GM12864 (cell line): ENCODE measurements at regions not wholly inside any gene's neighbourhood (a gene's known extent, or its start where the extent isn't known, plus 50 kb on each side); places are given as distances from the start of the nearest gene placed in this dataset.
"Not testable (repeated sequence)": the region's sequence is repeated elsewhere in the genome, so short reads cannot be mapped to it uniquely, and the experiment has no call there.

Source experiments
- DNase-seq: peaks from one replicate; pipeline ENCODE4 v3.0.0-alpha.2; 2011; ENCODE audit warnings: low read depth
- H3K4me3 ChIP-seq: 2 replicates; pipeline ENCODE4 v1.5.1; 2011; ENCODE audit warnings: mild to moderate bottlenecking, low read depth, low read length, control low read depth
- CTCF ChIP-seq: IDR thresholded peaks from 2 replicates; pipeline ENCODE4 v1.5.1; 2011; ENCODE audit warnings: low read depth, mild to moderate bottlenecking, moderate library complexity, low read length, control low read depth, inconsistent platforms; ENCODE audit errors: missing control alignments

- DNase-seq = no peak
- TF ChIP-seq CTCF = no peak
- no peak overlapping the region for H3K4me3 ChIP-seq
Measured at GRCh38 chr22:25327018-25327755, 107.7 kb downstream of the CRYBB2 start.

- no peak for DNase-seq
Measured at GRCh38 chr22:25331050-25331449, 111.6 kb downstream of the CRYBB2 start.

GRCh38 chr22:25331911-25332310 is 112.5 kb downstream of the CRYBB2 start:
- not testable (repeated sequence) for DNase-seq, H3K4me3 ChIP-seq

More at GRCh38 chr22:25331050-25331449, 111.6 kb downstream of the CRYBB2 start:
- H3K4me3 ChIP-seq = no peak overlapping the region
- TF ChIP-seq CTCF = no peak

GRCh38 chr22:25332386-25332785 is 112.9 kb downstream of the CRYBB2 start:
- H3K4me3 ChIP-seq = no peak overlapping the region
- DNase-seq = no peak
- TF ChIP-seq CTCF = no peak

GRCh38 chr22:25334162-25334490 is 114.7 kb downstream of the CRYBB2 start:
- TF ChIP-seq CTCF = peak; percentile 82
- no peak for DNase-seq
- no peak overlapping the region for H3K4me3 ChIP-seq

GRCh38 chr22:25334631-25335030 is 115.2 kb downstream of the CRYBB2 start:
- not testable (repeated sequence) for H3K4me3 ChIP-seq, DNase-seq

GRCh38 chr22:25335276-25335675 is 115.8 kb downstream of the CRYBB2 start:
- H3K4me3 ChIP-seq, DNase-seq: not testable (repeated sequence)

GRCh38 chr22:25340536-25340935 is 121.1 kb downstream of the CRYBB2 start:
- DNase-seq, H3K4me3 ChIP-seq: not testable (repeated sequence)

- not testable (repeated sequence) for H3K4me3 ChIP-seq, DNase-seq
Measured at GRCh38 chr22:25344366-25344765, 124.9 kb downstream of the CRYBB2 start.
